ENCODE measurements at regions not wholly inside any gene's neighbourhood (a gene's known extent, or its start where the extent isn't known, plus 50 kb on each side); places are given as distances from the start of the nearest gene placed in this dataset.
"Not testable (repeated sequence)": the region's sequence is repeated elsewhere in the genome, so short reads cannot be mapped to it uniquely, and the experiment has no call there.

DNA sequence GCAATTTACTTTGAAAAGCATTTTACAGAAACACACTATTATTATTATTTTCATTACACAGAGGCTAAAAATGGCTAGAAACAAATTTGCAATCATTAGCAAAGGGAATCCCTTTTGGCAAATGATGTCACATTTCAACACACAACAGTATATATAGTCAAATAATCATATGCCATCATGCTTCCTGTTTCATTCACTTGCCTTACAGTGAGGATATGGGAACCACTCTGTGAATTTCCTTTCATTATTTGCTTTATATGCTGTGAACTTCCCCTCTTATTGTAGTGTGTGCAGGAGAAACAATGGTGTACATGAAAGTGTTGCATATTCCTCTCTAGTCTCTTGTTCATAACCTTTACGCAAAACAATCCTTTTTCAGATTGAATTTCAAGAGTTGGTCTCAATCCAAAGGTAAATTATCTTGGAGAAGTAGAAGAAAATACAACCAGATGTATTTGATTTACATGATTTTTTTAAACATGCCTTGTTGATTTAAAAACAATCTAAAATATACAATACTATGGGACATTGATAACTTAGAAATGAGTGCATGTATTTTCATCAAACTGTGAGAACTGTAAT lies 657.3 kb downstream of the EFNB2 start:
- Mint-ChIP-seq H3K36me3 (ENCODE audit: low read depth) (no peaks in the 10 kb centered on the region), H3K4me3 (no peak overlapping the region), H3K4me1 (no peaks in the 10 kb centered on the region), H3K9me3 (no peaks in the 10 kb centered on the region), H3K27me3 (no peaks in the 10 kb centered on the region), H3K27ac (no peak overlapping the region)
- no peak for ATAC-seq
- DNase-seq, result no peak

DNA sequence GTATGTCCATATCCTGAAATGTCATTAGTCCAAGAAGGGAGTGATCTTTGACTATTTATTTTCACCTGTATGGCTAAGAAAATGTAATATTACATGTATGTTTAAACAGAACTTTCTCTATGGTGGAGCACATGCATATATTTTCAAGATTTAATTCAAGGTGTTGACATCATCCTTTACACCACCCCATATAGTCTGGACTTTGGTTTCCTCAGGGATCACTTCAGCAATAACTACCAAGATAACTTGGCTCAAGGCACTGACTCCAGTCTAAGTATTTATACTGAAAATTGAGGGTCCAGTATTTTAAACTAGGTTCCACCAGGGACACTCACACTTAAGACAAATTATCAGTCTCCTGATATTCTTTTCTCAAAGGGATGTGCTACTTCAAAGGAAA lies 660.6 kb downstream of the EFNB2 start:
- no peaks in the 10 kb centered on the region for H3K9me3 Mint-ChIP-seq
- ATAC-seq (no peak), DNase-seq (no peak)
- no peaks in the 10 kb centered on the region for H3K27me3 Mint-ChIP-seq
- H3K27ac Mint-ChIP-seq, result no peak overlapping the region
- H3K4me1 Mint-ChIP-seq, result no peaks in the 10 kb centered on the region
- no peaks in the 10 kb centered on the region for H3K36me3 Mint-ChIP-seq (ENCODE audit: low read depth)
- H3K4me3 Mint-ChIP-seq, result no peak overlapping the region

DNA sequence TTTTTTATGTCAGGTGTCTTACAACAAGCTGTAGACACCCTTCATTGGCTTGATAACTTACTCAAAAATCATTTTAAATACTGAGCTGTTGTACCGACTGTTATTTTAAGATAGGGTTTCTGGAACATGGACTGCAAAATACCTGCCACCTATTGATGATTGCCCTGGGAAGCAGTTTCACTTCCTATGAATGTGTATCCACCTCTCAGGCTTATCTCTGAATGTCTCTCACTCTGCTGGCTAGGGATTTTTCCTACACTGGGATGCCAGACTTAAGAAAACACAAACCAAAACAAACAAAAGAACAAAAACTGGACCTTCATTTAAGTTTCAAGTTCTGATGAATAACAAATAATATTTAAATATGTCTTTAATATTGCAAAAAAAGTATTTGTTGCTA lies 663.7 kb downstream of the EFNB2 start:
- no peaks in the 10 kb centered on the region for H3K36me3 Mint-ChIP-seq (ENCODE audit: low read depth)
- no peaks in the 10 kb centered on the region for H3K9me3 Mint-ChIP-seq
- no peak for DNase-seq

DNA sequence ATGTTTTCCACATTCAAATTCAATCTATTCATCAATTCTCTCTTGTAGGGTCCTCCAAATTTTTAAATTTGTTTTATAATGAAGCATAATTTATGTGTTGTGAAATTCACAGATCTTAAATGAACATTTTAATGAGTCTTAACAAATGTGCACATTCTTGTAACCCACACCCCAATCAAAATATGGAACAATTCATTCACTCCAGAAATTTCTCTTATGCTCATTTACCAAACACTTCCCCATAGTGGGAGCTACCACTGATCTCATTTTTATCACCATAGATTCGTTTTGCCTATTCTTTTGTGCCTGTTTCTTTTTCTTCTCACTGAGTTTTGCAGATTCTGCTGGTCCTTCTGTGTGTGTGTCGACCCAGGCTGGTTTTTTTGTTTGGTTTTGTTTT lies 664.1 kb downstream of the EFNB2 start:
- Mint-ChIP-seq H3K9me3 (no peaks in the 10 kb centered on the region), H3K4me3 (no peak overlapping the region), H3K36me3 (ENCODE audit: low read depth) (no peaks in the 10 kb centered on the region), H3K27me3 (no peaks in the 10 kb centered on the region), H3K4me1 (no peaks in the 10 kb centered on the region), H3K27ac (no peak overlapping the region)
- no peak for ATAC-seq
- no peak for DNase-seq

More for the DNA sequence above, 663.7 kb downstream of the EFNB2 start:
- ATAC-seq, result no peak
- no peak overlapping the region for H3K27ac Mint-ChIP-seq
- H3K4me3 Mint-ChIP-seq, result no peak overlapping the region
- no peaks in the 10 kb centered on the region for H3K4me1 Mint-ChIP-seq
- H3K27me3 Mint-ChIP-seq, result no peaks in the 10 kb centered on the region

DNA sequence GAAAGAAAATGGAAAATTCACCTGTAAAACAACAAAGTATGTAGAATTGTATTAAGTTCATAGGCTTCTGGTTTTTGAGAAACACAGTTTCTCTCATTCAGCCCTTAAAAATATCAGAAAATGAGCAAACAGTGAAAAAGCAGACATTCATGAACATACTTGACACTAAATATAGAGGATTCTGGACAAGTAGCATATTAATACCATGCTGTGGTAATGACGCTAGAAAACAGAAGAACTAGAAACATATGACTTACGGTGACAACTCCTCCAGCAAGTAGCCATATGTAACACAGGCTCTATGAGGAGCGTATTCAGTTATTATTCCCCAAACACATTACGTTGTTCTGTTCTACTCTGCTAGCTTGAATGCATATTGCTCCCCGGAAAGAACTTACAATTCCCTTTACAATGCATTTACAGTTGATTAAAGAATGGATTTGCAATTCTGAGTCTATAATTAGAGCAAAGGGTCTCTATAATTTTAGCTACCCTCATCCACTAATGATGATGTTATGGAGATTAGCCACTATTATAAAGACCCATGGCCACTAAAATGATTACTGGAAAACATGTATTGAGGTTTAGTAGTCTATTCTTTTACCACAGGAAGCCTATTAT lies 672.1 kb downstream of the EFNB2 start:
- DNase-seq (no peak), ATAC-seq (no peak)
- Mint-ChIP-seq H3K4me1 (no peaks in the 10 kb centered on the region), H3K27ac (no peak overlapping the region), H3K36me3 (ENCODE audit: low read depth) (no peaks in the 10 kb centered on the region), H3K4me3 (no peak overlapping the region), H3K9me3 (no peaks in the 10 kb centered on the region), H3K27me3 (no peaks in the 10 kb centered on the region)

DNA sequence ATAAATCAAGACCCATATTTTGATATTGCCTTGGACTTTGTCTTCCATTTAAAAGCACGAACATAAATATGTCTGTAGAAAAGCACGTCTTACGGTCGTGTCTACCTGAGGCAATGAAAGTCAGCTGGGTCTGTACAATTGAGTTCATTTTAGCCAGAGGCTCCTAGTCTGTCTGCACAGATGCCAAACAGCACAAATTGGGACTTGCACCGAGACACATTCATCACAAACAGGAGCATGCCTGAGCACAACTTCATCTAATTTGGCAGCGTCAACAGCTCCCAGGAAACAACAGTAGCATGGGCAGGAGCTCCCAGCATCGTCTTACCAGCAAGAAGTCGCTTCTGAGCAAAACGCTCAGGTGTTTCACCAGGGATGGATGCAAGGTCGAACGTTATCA lies 687.0 kb downstream of the EFNB2 start:
- Mint-ChIP-seq H3K27me3 (no peaks in the 10 kb centered on the region), H3K4me1 (no peaks in the 10 kb centered on the region), H3K36me3 (ENCODE audit: low read depth) (no peaks in the 10 kb centered on the region), H3K4me3 (no peak overlapping the region), H3K27ac (no peak overlapping the region), H3K9me3 (peaks cover 4% of the 10 kb centered on the region)
- DNase-seq, result no peak
- no peak for ATAC-seq

DNA sequence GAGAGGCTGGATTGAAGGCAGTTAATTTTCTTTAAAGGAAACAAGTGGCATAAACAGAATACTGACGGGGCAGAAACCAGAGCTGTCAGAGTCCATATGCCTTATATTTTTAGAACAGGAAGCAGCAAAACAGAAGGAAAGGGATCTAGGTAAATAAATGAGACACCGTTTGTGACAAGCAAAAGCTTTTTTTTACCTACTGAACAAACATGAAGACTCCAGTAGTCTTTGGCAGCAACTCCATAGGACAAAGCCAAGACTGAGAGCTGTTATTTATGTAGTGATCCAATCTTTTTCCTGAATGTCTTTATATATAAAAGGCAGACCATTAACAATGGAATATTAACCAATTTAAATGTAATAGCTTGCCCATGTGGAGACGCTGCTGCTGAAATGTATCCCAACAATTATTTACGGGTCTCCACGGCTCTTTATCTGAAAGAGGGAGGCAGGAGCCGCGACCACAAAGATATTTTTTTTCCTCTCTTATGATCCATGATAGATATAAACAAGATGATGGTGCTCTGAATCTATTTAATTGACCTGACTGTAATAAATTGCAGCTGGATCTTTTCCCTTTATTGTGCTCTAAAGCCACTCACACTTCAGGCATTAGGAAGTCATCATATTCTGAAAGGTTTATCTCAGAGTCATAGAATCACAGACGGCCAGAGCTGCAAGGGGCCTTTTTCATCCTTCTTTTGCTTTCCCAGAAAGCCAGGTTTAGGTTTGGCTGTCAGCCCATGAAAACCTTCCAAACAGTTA lies 687.8 kb downstream of the EFNB2 start:
- Mint-ChIP-seq H3K36me3 (ENCODE audit: low read depth) (no peaks in the 10 kb centered on the region), H3K9me3 (peaks cover 4% of the 10 kb centered on the region), H3K4me3 (no peak overlapping the region), H3K4me1 (no peaks in the 10 kb centered on the region), H3K27ac (no peak overlapping the region), H3K27me3 (no peaks in the 10 kb centered on the region)
- DNase-seq (no peak), ATAC-seq (no peak)

DNA sequence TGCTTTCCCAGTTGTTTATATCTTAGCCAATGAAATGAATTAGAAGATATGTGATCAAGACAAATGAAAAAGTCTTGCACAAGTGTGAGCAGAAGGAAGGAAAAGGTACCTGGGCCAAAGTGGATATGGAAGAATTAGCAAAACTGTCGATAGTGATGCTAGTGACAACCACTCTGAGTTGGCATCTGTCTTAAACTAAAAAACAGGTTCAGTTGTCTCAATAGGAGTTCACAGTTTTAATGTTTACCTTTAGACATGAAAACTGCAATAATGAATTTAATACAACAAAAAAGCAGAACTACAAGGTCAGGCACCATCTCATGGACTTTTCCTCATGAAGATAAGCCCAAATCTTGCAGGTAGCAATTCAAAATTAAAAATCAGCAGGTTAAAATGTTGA lies 688.5 kb downstream of the EFNB2 start:
- H3K27me3 Mint-ChIP-seq, result no peaks in the 10 kb centered on the region
- no peak for ATAC-seq
- no peak overlapping the region for H3K27ac Mint-ChIP-seq

DNA sequence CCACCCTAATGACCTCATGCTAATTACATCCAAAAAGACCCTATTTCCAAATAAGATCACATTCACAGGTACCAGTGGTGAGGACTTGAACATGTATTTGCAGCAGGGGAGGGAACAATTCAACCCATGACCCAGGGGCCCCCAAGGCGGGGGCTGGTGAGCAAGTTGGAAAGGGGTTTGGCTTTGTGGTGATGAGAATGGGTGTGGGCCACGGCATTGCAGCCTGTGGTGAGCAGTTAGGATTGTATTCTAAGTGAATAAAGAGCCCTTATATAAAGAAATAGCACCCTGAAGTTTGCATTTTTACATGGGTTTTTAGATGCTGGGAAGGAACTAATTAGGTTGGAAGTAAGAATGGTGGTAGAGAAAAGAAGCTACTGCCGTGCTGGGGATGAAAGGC lies 694.2 kb downstream of the EFNB2 start:
- no peak for DNase-seq
- H3K27ac Mint-ChIP-seq, result no peak overlapping the region
- no peaks in the 10 kb centered on the region for H3K27me3 Mint-ChIP-seq
- H3K4me1 Mint-ChIP-seq, result no peaks in the 10 kb centered on the region
- H3K4me3 Mint-ChIP-seq, result no peak overlapping the region
- peaks cover 4% of the 10 kb centered on the region for H3K9me3 Mint-ChIP-seq
- no peaks in the 10 kb centered on the region for H3K36me3 Mint-ChIP-seq (ENCODE audit: low read depth)
- no peak for ATAC-seq

More for the DNA sequence above, 688.5 kb downstream of the EFNB2 start:
- DNase-seq, result no peak
- no peaks in the 10 kb centered on the region for H3K4me1 Mint-ChIP-seq
- H3K4me3 Mint-ChIP-seq, result no peak overlapping the region
- H3K9me3 Mint-ChIP-seq, result peaks cover 4% of the 10 kb centered on the region
- H3K36me3 Mint-ChIP-seq (ENCODE audit: low read depth), result no peaks in the 10 kb centered on the region

DNA sequence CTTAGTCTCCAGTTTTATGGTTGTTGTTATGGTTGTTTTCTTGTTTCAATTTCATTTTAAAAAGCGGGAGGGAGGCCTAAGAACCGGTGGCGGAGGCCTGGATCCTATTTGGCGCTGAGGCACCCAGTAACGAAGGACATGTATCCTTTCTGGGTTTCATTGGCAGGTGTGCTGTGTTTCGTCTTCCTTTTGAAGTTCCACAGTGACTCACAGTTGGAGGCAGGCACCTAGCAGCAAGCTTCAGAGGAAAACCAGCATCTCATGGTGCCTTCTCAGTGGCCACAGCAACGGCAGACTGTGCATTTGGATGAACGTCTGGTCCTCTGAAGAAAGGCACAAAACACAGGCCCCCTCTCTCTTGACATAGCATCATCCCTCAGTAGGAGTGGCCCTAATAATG lies 697.2 kb downstream of the EFNB2 start:
- Mint-ChIP-seq H3K27ac (no peak overlapping the region), H3K4me3 (no peak overlapping the region), H3K9me3 (no peaks in the 10 kb centered on the region), H3K4me1 (no peaks in the 10 kb centered on the region), H3K36me3 (ENCODE audit: low read depth) (no peaks in the 10 kb centered on the region), H3K27me3 (no peaks in the 10 kb centered on the region)
- DNase-seq (no peak), ATAC-seq (no peak)

DNA sequence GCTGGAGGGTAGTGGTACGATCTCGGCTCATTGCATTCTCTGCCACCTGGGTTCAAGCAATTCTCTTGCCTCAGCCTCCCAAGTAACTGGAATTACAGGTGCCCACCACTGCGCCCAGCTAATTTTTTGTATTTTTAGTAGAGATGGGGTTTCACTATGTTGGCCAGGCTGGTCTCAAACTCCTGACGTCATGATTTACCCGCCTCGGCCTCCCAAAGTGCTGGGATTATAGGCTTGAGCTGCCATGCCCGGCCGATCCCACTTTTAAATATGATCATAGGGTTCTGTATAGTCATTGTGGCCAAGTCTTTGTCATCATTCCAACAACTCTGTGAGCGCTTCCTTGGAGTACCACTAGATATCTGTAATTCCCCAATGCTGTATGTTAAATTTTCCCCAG lies 698.2 kb downstream of the EFNB2 start:
- not testable (repeated sequence) for H3K36me3 Mint-ChIP-seq (ENCODE audit: low read depth); H3K4me1 Mint-ChIP-seq; ATAC-seq; H3K9me3 Mint-ChIP-seq; H3K27ac Mint-ChIP-seq; H3K27me3 Mint-ChIP-seq; DNase-seq; H3K4me3 Mint-ChIP-seq

DNA sequence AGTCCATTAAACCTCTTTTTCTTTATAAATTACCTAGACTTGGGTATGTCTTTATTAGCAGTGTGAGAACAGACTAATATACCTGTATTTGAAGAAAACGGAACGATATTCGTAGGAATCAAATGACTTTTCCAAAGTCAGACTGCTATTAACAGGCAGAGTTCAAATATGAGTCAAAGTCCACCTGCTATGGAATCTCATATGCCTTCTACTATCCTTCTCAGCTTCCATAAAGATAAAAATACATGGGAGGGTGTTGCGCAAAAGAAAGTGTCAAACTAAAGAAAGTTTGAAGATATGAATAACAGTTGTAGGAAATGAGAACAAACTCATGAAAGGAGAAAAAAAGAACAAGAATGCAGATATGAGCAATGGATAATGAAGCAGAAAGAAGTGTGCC lies 704.6 kb downstream of the EFNB2 start:
- DNase-seq, result no peak
- Mint-ChIP-seq H3K4me1 (no peaks in the 10 kb centered on the region), H3K27ac (no peak overlapping the region)

DNA sequence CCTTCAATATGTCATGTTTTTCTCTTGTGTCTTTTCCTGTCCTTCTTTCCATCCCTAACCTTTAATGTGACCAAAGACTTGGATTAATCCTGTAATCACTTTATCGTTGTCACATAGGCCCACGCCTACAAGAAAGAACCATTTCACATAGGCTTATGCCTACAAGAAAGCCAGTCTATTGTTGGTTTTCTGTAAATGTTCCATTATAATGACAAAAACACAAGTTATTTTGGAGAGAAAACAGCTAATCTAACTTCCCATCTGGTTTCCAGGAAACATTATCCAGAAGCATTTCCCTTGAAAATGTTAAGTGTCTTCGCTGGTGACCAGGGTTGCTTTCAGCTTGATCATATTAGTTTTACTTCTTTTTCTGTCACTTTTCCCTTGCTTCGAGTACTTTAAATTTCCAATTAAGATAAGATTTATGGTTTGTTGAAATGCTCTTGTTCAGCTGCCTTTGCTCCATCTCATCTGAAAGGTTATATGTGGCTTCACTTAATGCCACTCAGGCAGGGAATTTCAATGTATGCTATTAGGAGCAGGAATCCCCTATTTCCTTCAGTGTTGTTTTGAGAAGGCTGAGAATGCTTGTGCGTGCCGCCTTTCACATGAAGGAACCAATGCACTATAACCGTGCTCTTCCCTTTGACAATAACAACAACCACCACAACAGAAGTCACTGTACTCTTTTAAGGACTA lies 708.2 kb downstream of the EFNB2 start:
- ATAC-seq (no peak), DNase-seq (no peak)
- H3K36me3 Mint-ChIP-seq (ENCODE audit: low read depth), result no peaks in the 10 kb centered on the region
- no peaks in the 10 kb centered on the region for H3K4me1 Mint-ChIP-seq
- H3K27me3 Mint-ChIP-seq, result no peaks in the 10 kb centered on the region
- no peak overlapping the region for H3K27ac Mint-ChIP-seq
- no peak overlapping the region for H3K4me3 Mint-ChIP-seq
- H3K9me3 Mint-ChIP-seq, result peaks cover 3% of the 10 kb centered on the region

More for the DNA sequence above, 704.6 kb downstream of the EFNB2 start:
- Mint-ChIP-seq H3K36me3 (ENCODE audit: low read depth) (no peaks in the 10 kb centered on the region), H3K9me3 (peaks cover 3% of the 10 kb centered on the region), H3K27me3 (no peaks in the 10 kb centered on the region), H3K4me3 (no peak overlapping the region)
- ATAC-seq, result no peak

DNA sequence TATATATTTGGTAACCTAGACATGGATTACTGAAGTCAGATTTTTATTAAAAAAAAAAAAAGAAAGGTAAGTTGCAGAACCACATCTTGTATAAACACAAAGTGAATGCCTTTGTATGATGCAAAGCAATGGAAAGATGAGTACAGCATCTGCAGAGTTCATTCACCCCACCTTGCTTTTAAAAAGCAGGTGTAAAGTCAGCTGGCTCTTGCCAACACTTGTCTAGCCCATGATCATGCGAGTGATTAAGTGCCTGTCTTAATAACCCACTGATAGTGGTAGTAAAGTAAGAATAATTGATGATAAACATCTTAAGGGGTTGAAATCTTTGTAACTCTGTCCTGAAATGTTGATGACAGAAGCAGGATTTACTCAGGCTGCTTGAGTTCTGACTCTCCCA lies 710.4 kb downstream of the EFNB2 start:
- ATAC-seq, result no peak

DNA sequence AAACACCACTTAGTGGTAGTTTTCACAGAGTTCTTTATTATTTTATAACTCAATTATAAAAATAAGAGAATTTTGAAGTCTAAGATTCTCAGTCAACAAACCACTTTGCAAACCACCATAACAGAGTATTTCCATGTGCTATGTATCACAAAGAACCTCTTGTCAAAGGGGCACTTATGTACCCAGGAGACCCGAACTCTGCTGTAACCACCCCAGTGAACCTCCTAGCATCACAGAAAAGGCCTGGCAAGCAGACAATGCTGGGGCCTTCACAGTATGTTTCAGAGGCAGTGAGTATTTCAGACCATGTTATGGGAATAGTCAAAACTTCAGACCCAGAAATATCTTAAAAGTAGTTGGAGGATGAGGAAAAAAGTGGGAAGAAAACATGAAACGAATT lies 714.1 kb downstream of the EFNB2 start:
- no peak overlapping the region for H3K27ac Mint-ChIP-seq
- H3K36me3 Mint-ChIP-seq (ENCODE audit: low read depth), result no peaks in the 10 kb centered on the region
- H3K4me1 Mint-ChIP-seq, result no peaks in the 10 kb centered on the region
- H3K4me3 Mint-ChIP-seq, result no peak overlapping the region
- DNase-seq (no peak), ATAC-seq (no peak)
- H3K9me3 Mint-ChIP-seq, result no peaks in the 10 kb centered on the region
- no peaks in the 10 kb centered on the region for H3K27me3 Mint-ChIP-seq

More for the DNA sequence above, 710.4 kb downstream of the EFNB2 start:
- Mint-ChIP-seq H3K9me3 (peaks cover 3% of the 10 kb centered on the region), H3K27me3 (no peaks in the 10 kb centered on the region), H3K4me3 (no peak overlapping the region), H3K36me3 (ENCODE audit: low read depth) (no peaks in the 10 kb centered on the region), H3K4me1 (no peaks in the 10 kb centered on the region), H3K27ac (no peak overlapping the region)
- no peak for DNase-seq
